K562 (cell line): ENCODE measurements at regions not wholly inside any gene's neighbourhood (a gene's known extent, or its start where the extent isn't known, plus 50 kb on each side); places are given as distances from the start of the nearest gene placed in this dataset.

Source experiments
- ATAC-seq: fragments of 200-7000 bp; cut with Tn5 transposase; 3 replicates; pipeline ENCODE4 v1.9.1; 2020; ENCODE audit warnings: moderate library complexity
- BruUV-seq: library from RNA; stranded (reverse); fragments of 400-500 nt; replicated peaks from 2 replicates; lab custom pipeline; 2021; lab: Mats Ljungman, UMichigan
- CTCF ChIA-PET: fragments of 300-600 bp; formaldehyde crosslinking; extraction: SDS; loops from one replicate; lab custom pipeline; 2021; ENCODE audit warnings: low intra/inter-chr PET ratio; lab: Yijun Ruan, JAX
- POLR2A ChIA-PET: fragments of 300-600, 350-650 bp; sonication (Branson Sonifier 250); formaldehyde crosslinking; extraction: SDS; loops from one replicate; lab custom pipeline; 2021; ENCODE audit warnings: antibody characterized with exemption, inconsistent platforms; lab: Yijun Ruan, JAX
- DNase-seq, 4 experiments: peaks; one replicate each; pipeline versions ENCODE4 v3.0.0 to v3.0.0-alpha.2; 2011 to 2018; ENCODE audit warnings: low spot score in 3 of 4, mixed read lengths in 3 of 4; ENCODE audit errors: extremely low read depth in 1 of 4
- FAIRE-seq: peaks from 2 replicates; lab custom pipeline; 2011; peaks lifted over from hg19 to GRCh38; lab: Jason Lieb, UNC
- H2AFZ ChIP-seq: 2 replicates; pipeline ENCODE4 v1.6.0; 2011; ENCODE audit warnings: low read depth, low read length, control low read depth, inconsistent platforms
- H3K27ac ChIP-seq: fragments of 200-600 bp; 3 replicates; pipeline ENCODE4 v1.8.0; 2011; ENCODE audit warnings: low read depth, mild to moderate bottlenecking, control low read depth, inconsistent platforms, low read length, moderate library complexity, mixed read lengths; ENCODE audit errors: extremely low read depth
- H3K27me3 ChIP-seq, 2 experiments: fragments of 300-600 bp in 1 of 2; 2 replicates in 1 of 2; 3 replicates in 1 of 2; pipeline versions ENCODE4 v1.6.0 to v1.8.0; 2011; ENCODE audit warnings: inconsistent platforms in 2 of 2, low read length in 2 of 2, mild to moderate bottlenecking in 1 of 2, mixed read lengths in 1 of 2, moderate library complexity in 1 of 2; ENCODE audit not compliant: control insufficient read depth in 2 of 2, insufficient read depth in 2 of 2
- H3K36me3 ChIP-seq: fragments of 300-600 bp; 3 replicates; pipeline ENCODE4 v1.8.0; 2011; ENCODE audit warnings: mild to moderate bottlenecking, low read length, inconsistent platforms; ENCODE audit not compliant: control insufficient read depth, insufficient read depth
- H3K4me1 ChIP-seq, 2 experiments: fragments of 200-600 bp in 1 of 2; replicated peaks in 1 of 2; 2 replicates in 1 of 2; 3 replicates in 1 of 2; pipeline versions ENCODE4 v1.5.1 to v1.8.0; 2011; ENCODE audit warnings: inconsistent platforms in 2 of 2, low read length in 2 of 2, mild to moderate bottlenecking in 1 of 2, mixed read lengths in 1 of 2, moderate library complexity in 1 of 2; ENCODE audit not compliant: control insufficient read depth in 2 of 2, insufficient read depth in 2 of 2
- H3K4me2 ChIP-seq: 2 replicates; pipeline ENCODE4 v1.6.1; 2011; ENCODE audit warnings: low read length, control low read depth, inconsistent platforms, mixed read lengths; ENCODE audit not compliant: insufficient read depth
- H3K4me3 ChIP-seq: fragments of 200-600 bp; sonication (generic), shearing (Covaris generic); 2 replicates; pipeline ENCODE4 v1.5.1; 2016; ENCODE audit warnings: control low read depth, inconsistent platforms
- H3K79me2 ChIP-seq: fragments of 200-600 bp; 3 replicates; pipeline ENCODE4 v1.8.0; 2011; ENCODE audit warnings: low read length, inconsistent platforms; ENCODE audit not compliant: control insufficient read depth, insufficient read depth
- H3K9ac ChIP-seq, 2 experiments: 2 replicates each; pipeline versions ENCODE4 v1.6.0 to v1.6.1; 2011; ENCODE audit warnings: low read depth in 2 of 2, low read length in 2 of 2, control low read depth in 1 of 2, inconsistent platforms in 1 of 2, mild to moderate bottlenecking in 1 of 2, mixed read lengths in 1 of 2; ENCODE audit not compliant: insufficient read depth in 1 of 2
- H3K9me1 ChIP-seq: one replicate; pipeline ENCODE4 v1.6.0; 2011; ENCODE audit warnings: inconsistent platforms, mild to moderate bottlenecking, low read length, moderate library complexity; ENCODE audit not compliant: control insufficient read depth, insufficient read depth
- H3K9me3 ChIP-seq: replicated peaks from 2 replicates; pipeline ENCODE4 v1.5.1; 2011; ENCODE audit warnings: low read depth, low read length, inconsistent platforms; ENCODE audit not compliant: control insufficient read depth, insufficient read depth
- H4K20me1 ChIP-seq: replicated peaks from 2 replicates; pipeline ENCODE4 v1.6.1; 2011; ENCODE audit warnings: low read length, inconsistent platforms, mixed read lengths; ENCODE audit not compliant: control insufficient read depth, insufficient read depth
- JUND ChIP-seq, 2 experiments: IDR thresholded peaks; 2 replicates in 1 of 2; 3 replicates in 1 of 2; pipeline ENCODE4 v1.6.1; 2011; ENCODE audit warnings: borderline replicate concordance in 2 of 2, low read depth in 2 of 2, low read length in 2 of 2, improper control_type of control experiment in 1 of 2, missing biosample characterization in 1 of 2, missing genetic modification characterization in 1 of 2, missing genetic modification reagents in 1 of 2
- KAT2B ChIP-seq: IDR thresholded peaks from one replicate; pipeline ENCODE4 v1.6.1; 2012; ENCODE audit warnings: low read depth, mild to moderate bottlenecking, control low read depth, inconsistent platforms, low read length, moderate library complexity
- MYC ChIP-seq, 2 experiments: fragments of 250-450 bp in 1 of 2; sonication (Bioruptor Pico) in 1 of 2; IDR thresholded peaks; 2 replicates each; pipeline versions ENCODE4 v1.5.1 to v1.6.1; 2012 to 2021; ENCODE audit warnings: low read depth in 2 of 2, borderline replicate concordance in 1 of 2, improper control_type of control experiment in 1 of 2, low read length in 1 of 2, mild to moderate bottlenecking in 1 of 2, moderate library complexity in 1 of 2
- NELFE ChIP-seq: IDR thresholded peaks from 2 replicates; pipeline ENCODE4 v1.6.1; 2011; ENCODE audit warnings: mild to moderate bottlenecking; ENCODE audit not compliant: insufficient read depth, insufficient read length
- PHF8 ChIP-seq: fragments of 200-600 bp; sonication (generic); IDR thresholded peaks from 2 replicates; pipeline ENCODE4 v1.6.1; 2012; ENCODE audit warnings: mixed run types, mild to moderate bottlenecking, inconsistent platforms, low read length, moderate library complexity, borderline replicate concordance
- ZBTB33 ChIP-seq: sonication (generic); formaldehyde crosslinking; IDR thresholded peaks from 2 replicates; pipeline ENCODE4 v1.8.1; 2023; ENCODE audit warnings: mild to moderate bottlenecking, missing genetic modification reagents
- ZNF263 ChIP-seq: sonication (generic); formaldehyde crosslinking; IDR thresholded peaks from 2 replicates; pipeline ENCODE4 v1.8.0; 2022; ENCODE audit warnings: mild to moderate bottlenecking, missing genetic modification reagents, borderline replicate concordance
- ZNF830 ChIP-seq: fragments of 250-450 bp; sonication (Bioruptor Pico); IDR thresholded peaks from 2 replicates; pipeline ENCODE4 v1.5.0; 2021; ENCODE audit warnings: mild to moderate bottlenecking
- WGBS: fragments of 100-300 bp; shearing (Covaris generic); methylation state at CpG from one replicate; pipeline ENCODE4 v1.1.6; 2016; ENCODE audit warnings: low coverage, mixed read lengths; ENCODE audit not compliant: insufficient coverage; ENCODE audit errors: missing lambda C conversion rate; 5-methylcytosine and 5-hydroxymethylcytosine counted together
- in situ Hi-C: fragments of 300-500 bp; cut with MboI; formaldehyde crosslinking; loops from 4 replicates; pipeline ENCODE4 v1.15.0; 2018; ENCODE audit warnings: inconsistent platforms, mixed read lengths
- intact Hi-C: fragments of 100-400 bp; cut with micrococcal nuclease; formaldehyde crosslinking; loops from 2 replicates; pipeline ENCODE4 v1.14.2; 2022
- TF ChIP-seq, protein P1 (sequence below), 2 experiments: fragments of 450-650 bp in 1 of 2; sonication (generic) in 1 of 2; formaldehyde crosslinking in 1 of 2; IDR thresholded peaks in 1 of 2; conservative IDR thresholded peaks in 1 of 2; 2 replicates each; pipeline versions ENCODE4 v1.6.1 to v1.8.1; 2016 to 2023; ENCODE audit warnings: mild to moderate bottlenecking in 2 of 2, moderate library complexity in 2 of 2, inconsistent platforms in 1 of 2, missing genetic modification reagents in 1 of 2

- TF ChIP-seq PHF8 = no peak
Measured at GRCh38 chr11:119511614-119512306, 88.8 kb upstream of the THY1 start (continued).

DNA sequence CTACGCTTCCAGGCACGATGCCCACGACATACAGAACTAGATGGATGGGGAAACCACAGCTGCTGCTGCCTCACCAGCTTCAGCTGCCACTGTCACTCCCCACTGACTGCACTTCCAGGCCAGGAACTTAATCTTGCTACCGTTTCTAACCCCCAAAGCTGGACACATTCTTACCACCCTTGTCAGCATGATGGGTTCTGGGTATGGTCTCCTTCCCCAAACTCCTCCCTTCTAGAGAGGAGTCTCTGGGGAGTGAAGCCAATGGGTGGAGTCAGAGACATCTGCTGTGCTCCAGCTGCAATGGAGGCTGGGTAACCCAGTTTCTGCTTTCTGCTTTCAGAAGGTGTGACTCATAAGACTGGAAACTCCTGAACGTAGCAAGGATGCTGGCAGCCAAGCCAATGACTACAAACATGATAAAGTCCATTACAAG, 87.0 kb upstream of the THY1 start:
- TF ChIP-seq JUND (IDR thresholded peaks at IDR 0.05; ENCODE audit: borderline replicate concordance, low read depth, low read length) (peak; percentile 19; the same call in 1 of the 2 replicates), JUND (tag; IDR thresholded peaks at IDR 0.05; ENCODE audit: borderline replicate concordance, low read depth, low read length) (no peak), ZNF830 (CRISPR knock-in tag) (no peak), ZNF263 (CRISPR knock-in tag) (0 out of 2 replicates have a peak, but pooled peaks have one; percentile 36), ZBTB33 (CRISPR knock-in tag) (no peak), NELFE (no peak), MYC (IDR thresholded peaks at IDR 0.05; ENCODE audit: low read depth, low read length) (no peak), MYC (CRISPR knock-in tag; IDR thresholded peaks at IDR 0.05; ENCODE audit: borderline replicate concordance, low read depth) (no peak), KAT2B (no peak)
- TF ChIP-seq, protein P1, sequence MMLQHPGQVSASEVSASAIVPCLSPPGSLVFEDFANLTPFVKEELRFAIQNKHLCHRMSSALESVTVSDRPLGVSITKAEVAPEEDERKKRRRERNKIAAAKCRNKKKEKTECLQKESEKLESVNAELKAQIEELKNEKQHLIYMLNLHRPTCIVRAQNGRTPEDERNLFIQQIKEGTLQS (IDR thresholded peaks at IDR 0.05) = 0 out of 2 replicates have a peak, but pooled peaks have one; percentile 18
- TF ChIP-seq, protein P1 (CRISPR knock-in tag; conservative IDR thresholded peaks at IDR 0.05) = no peak
- 0% methylated on average over 5 of the region's 5 CpGs for WGBS
- DNase-seq (peak in 1 of 4 experiments; percentile 12), FAIRE-seq (no peak), ATAC-seq (peak; percentile 43; the same call in 1 of the 3 replicates)
- no peak overlapping the region for H3K27ac ChIP-seq
- H4K20me1 ChIP-seq = peaks cover 10% of the 10 kb centered on the region; the same call in 1 of the 2 replicates
- BruUV-seq = no TSS peak
- H3K9me1 ChIP-seq = no peaks in the 10 kb centered on the region
- ChIA-PET POLR2A (interaction anchor here (0.8 to 0.9 kb wide), 2 partner anchors 9 to 137 kb away, joined by 3 to 4 read pairs; no protein-coding TSS in a partner anchor), CTCF (no interaction called here)
- no peaks in the 10 kb centered on the region for H3K9me3 ChIP-seq
- H3K4me1 ChIP-seq = no peaks in the 10 kb centered on the region
- no peaks in the 10 kb centered on the region for H3K79me2 ChIP-seq
- in situ Hi-C loops (no loop called here), intact Hi-C loops (no loop called here)
- peaks cover 13 to 39% of the 10 kb centered on the region in 2 experiments; a peak in 3 of 5 replicates for H3K27me3 ChIP-seq
- no peaks in the 10 kb centered on the region for H3K36me3 ChIP-seq
- no peak overlapping the region for H2AFZ ChIP-seq
- no peak overlapping the region for H3K4me2 ChIP-seq
- no peak overlapping the region for H3K9ac ChIP-seq
- no peak overlapping the region for H3K4me3 ChIP-seq
